Fibroblast of peridontal ligament (primary cell): ENCODE measurements at regions not wholly inside any gene's neighbourhood (a gene's known extent, or its start where the extent isn't known, plus 50 kb on each side); places are given as distances from the start of the nearest gene placed in this dataset.

Experiments used
- DNase-seq: peaks from one replicate; pipeline ENCODE4 v3.0.0-alpha.2; 2010; ENCODE audit errors: extremely low read depth

DNA sequence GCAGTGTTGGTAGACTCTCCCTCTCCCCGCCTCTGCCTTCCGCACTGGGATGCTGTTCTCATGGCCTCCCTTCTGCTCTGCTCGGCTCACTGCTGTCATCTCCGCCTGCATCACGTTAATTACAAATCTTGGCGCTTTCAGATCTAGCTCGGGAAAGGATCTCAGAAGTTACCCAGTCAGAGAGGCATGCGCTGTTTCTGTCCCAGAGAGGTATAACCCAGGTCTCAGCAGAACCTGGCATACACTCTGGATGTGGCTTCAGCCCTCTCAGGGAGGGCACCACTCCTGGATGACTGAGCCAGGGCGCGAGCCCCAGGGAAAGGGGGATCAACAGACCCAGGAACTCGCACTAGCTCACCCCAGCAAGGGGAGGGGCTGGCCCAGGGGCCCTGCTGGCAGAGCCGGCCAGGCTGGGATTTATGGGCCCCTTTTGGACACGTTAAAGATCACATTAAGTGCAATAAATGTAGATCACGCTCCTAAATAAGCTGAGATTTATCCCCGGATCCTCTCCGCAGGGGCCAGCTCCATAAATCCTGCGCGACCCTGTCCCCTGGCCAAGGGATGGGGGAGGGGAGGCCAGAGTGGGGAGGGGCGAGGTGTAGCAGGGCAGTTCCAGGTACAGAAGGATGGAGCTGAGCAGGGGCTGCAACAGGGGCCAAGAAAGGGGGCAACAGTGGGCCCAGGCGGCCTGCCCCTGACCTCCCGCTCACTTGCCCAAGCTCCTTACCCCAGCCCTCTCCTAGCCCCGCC is 101.3 kb upstream of the ZBTB40 start:
- no peak for DNase-seq

- DNase-seq, result no peak
These were observed 100.5 kb upstream of the ZBTB40 start for GRCh38 chr1:22350924-22351767.

DNA sequence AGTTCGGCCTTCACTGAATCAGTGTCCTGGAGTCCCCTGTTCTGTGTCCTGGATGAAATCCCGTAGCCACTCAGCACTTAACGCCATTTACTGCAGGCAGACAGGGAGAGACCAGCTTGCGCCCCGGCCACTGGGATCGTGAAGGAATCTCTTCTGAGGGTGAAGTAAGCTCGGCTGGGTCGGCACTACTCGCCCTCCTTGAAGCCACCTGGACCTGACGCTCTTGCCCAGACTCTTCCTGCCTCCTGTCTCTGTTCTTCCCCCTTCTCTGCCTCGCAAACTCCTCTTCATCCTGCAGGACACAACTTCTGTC is 99.9 kb upstream of the ZBTB40 start:
- DNase-seq, result no peak

GRCh38 chr1:22352355-22352754 is 99.3 kb upstream of the ZBTB40 start:
- no peak for DNase-seq

GRCh38 chr1:22352896-22353295 is 98.8 kb upstream of the ZBTB40 start:
- DNase-seq, result no peak

DNA sequence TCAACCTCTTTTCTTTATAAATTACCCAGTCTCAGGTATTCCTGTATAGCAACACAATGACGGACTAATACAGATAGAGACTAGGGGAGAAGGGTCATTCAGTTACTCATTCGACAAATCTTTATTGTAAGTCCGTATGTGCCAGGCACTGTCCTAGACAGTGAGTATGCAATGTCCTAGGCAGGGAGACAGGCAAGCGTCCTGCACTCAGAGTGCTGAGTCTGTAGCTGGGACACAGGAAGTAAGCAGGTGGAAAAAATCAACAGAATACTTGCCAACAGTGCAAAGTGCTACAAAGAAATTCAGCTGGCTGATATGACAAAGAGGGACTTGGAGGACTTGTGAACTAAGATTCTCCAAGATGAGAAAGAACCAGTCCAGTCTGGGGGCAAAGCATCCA is 92.2 kb upstream of the ZBTB40 start:
- no peak for DNase-seq

DNA sequence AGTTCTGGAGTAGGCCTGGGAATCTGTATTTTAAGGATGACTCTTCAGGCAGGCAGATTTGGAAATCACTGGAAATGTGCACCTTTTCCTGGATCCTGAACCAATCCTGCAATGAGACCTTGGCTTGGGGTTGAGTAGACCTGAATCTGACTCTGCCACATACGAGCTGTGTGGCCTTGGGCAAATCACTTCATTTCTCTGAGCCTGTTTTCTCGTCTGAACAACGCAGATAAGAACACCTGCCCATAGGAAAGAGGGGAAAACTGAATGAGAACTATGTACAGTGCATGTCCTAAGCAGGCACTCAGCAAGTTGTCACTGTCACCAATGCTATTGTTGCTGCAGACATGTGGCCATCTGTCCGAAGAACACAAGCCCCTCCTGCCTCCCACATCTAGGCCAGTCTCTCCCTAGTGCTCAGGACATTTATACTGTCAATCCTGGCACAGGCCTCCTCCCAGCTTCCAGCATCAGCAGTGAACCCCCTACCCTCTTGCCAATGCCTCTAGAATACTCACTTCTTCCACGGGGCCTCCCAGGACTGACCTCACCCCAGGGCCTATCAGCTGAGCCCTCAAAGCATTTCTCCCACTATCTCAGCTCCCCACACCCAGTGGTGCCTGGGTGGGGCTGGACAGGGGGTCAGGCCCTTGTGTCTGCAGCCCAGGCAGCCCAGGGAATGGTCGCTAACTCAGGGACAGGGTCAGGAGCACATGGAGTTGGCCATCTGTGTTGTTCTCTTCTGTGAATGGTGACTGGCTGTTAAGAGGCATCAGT is 88.8 kb upstream of the ZBTB40 start:
- DNase-seq, result no peak

GRCh38 chr1:22363403-22364325 is 88.0 kb upstream of the ZBTB40 start:
- DNase-seq, result no peak

GRCh38 chr1:22364326-22364650 is 87.4 kb upstream of the ZBTB40 start:
- DNase-seq, result no peak

DNA sequence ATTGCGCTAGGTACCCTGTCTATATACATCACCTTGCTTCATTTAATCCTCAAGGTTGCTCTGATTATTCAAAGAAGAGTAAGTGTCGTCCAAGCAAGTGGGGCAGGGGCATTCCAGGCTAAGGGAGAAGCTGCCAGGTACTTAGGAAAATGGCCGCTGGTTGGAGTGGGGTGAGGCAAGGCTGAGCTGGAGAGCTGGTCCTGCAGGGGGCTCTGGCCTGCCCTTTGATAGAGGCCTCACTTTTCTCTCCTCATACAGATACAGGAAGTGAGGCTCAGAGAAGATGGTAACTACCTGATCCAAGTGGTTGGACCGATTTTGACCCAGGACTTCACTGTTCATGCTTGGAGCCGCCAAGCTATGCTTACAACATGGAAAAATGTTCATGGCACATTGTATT is 86.9 kb upstream of the ZBTB40 start:
- DNase-seq, result no peak

DNA sequence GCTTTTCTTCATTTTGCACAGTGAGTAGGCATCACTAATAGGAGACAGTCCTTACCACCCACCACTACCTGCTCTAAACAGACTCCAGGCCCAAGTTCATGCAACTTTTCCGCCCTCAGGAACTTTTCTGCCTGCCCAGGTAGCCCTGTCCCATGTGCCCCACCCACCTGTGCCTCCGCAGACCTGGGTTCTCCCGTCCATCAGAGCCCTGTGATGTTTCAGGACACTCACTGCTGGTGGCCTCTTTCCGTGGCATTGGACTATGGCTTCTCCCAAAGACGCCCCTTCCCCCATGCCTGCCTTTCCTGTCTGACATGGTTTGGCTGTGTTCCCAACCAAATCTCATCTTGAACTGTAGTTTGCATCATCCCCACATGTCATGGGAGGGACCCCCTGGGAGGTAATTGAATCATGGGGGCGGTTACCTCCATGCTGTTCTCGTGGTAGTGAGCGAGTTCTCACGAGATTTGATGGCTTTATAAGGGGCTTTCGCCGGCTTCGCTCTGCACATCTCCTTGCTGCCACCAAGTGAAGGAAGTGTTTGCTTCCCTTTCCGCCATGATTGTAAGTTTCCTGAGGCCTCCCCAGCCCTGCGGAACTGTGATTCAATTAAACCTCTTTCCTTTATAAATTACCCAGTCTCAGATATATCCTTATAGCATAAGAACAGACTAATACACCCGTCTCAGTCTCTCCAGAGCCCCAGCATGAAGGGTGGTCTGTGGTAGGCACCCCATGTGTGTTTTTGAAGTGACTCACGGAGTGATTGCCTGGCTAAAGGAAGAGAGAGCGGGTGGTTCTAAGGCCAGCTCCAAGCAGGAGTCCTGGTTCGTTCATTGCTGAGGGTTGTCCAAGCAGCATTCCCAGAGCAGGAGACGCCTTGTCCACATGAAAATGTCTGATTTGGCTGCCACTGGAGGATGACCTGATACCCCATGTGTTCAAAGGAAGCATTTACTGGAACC is 86.0 kb upstream of the ZBTB40 start:
- DNase-seq, result no peak

GRCh38 chr1:22366346-22366745 is 85.3 kb upstream of the ZBTB40 start:
- no peak for DNase-seq

GRCh38 chr1:22368125-22368524 is 83.5 kb upstream of the ZBTB40 start:
- no peak for DNase-seq

DNA sequence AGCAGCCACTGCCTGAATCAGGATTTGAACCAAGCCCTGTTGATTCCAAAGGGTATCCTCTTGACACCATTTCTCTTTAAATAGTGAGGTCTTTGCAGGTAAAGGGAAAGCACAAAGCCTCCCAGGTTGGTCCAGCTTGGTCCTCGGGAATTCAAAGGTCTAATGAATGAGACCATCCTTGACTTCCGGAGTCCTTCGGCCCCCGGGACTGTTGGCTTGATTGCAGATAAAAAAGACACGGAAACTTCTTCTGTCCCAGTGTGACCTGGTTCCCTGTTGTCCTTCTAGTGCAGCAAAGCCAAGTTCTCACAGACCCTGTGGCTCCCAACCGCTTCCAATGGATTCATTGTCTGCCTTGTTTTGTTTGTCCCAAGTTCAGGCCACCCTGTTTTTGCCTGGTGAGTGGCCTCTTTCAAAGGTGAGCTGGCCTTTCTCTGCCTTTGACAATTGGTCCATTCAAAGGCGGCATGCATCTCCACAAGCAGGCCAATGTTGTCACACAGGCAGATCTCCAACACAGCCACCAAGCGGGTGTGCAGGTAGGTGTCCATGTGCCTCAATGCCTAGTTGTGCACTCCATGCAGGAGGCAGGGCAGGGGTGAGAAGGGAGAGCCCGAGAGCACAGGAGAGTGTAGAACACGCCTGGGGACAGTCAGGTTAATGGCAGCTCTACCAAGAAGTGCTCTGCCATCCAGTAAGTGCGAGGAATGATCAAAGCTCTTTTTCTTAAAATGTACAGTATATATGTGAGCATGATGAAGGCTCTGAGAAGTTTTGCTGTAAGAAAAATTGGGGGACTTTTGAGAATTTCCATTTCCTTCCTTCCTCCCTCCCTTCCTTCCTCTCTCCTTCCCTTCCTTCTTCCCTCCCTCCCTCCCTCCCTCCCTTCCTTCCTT is 82.1 kb upstream of the ZBTB40 start:
- no peak for DNase-seq

DNA sequence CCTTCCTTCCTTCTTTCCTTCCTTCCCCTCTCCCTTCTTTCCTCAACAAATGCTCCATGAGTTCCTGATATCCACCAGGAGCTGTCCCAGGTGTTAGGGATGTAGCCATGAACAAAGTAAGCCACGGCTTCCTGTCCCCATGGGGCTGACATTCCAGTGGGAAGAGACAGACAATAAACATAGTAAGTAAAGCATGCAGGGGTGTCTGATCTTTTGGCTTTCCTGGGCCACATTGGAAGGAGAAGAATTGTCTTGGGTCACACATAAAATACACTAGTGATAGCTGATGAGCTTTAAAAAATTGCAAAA is 81.5 kb upstream of the ZBTB40 start:
- DNase-seq, result no peak

GRCh38 chr1:22371408-22371807 is 80.2 kb upstream of the ZBTB40 start:
- no peak for DNase-seq

- DNase-seq, result no peak
These were observed 78.4 kb upstream of the ZBTB40 start for GRCh38 chr1:22373252-22373651.

GRCh38 chr1:22374001-22374400 is 77.7 kb upstream of the ZBTB40 start:
- DNase-seq, result no peak

DNA sequence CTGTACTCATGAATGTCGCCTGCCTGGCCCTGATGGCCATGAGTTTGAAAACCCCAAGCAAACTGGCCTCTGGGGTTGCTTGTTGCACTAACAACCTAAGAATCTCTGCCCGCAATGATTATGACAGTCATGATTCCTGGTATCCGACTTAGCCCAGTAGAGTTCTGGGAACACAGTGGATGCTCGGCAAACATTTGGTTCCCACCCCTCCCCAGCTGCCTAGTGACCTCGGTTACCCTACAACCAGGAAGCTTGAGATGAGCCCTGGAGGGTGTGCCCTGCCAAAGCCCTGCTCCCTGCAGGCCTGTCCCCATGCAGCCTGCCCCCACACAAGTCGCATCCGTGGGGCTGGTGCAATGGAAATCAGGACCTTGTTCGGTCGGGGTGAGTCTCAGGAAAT is 76.0 kb upstream of the ZBTB40 start:
- no peak for DNase-seq

DNA sequence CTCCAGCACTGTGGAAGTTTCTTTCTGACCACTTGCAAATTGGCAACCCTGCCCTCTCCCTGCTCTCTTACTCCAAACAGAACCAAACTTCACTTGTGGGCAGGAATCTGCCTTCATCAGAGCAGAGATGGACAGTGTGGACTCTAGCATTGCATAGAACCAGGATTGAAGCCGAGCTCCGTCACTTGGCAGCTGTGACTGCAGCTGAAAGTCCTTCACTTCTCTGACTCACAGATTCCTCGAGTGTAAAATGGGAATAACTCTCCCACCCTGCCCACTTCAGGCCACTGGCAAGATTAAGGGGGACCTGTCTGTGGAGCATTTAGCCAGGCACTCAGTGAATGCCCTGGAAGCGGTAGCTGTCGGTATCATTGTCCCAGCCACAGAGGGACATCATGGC is 75.7 kb upstream of the ZBTB40 start:
- no peak for DNase-seq
